HuH-7.5 (cell line): ENCODE measurements at regions not wholly inside any gene's neighbourhood (a gene's known extent, or its start where the extent isn't known, plus 50 kb on each side); places are given as distances from the start of the nearest gene placed in this dataset.

ENCODE experiments used
- DNase-seq: peaks from one replicate; pipeline ENCODE4 v3.0.0; 2011; ENCODE audit warnings: low spot score

GRCh38 chr16:49910541-49911071 lies 54.7 kb upstream of the ZNF423 start:
- no peak for DNase-seq

GRCh38 chr16:49911430-49911829 lies 55.5 kb upstream of the ZNF423 start:
- DNase-seq, result no peak

- no peak for DNase-seq
Observed at GRCh38 chr16:49912721-49913120, 56.8 kb upstream of the ZNF423 start.

GRCh38 chr16:49913720-49914119 lies 57.8 kb upstream of the ZNF423 start:
- no peak for DNase-seq

- DNase-seq, result no peak
Observed at GRCh38 chr16:49914657-49915056, 58.7 kb upstream of the ZNF423 start.

GRCh38 chr16:49918257-49918656 lies 62.3 kb upstream of the ZNF423 start:
- no peak for DNase-seq

- DNase-seq, result no peak
Observed at GRCh38 chr16:49919327-49919726, 63.4 kb upstream of the ZNF423 start.

GRCh38 chr16:49920397-49920796 lies 64.5 kb upstream of the ZNF423 start:
- DNase-seq, result no peak

GRCh38 chr16:49921106-49921505 lies 65.2 kb upstream of the ZNF423 start:
- no peak for DNase-seq

GRCh38 chr16:49921791-49922456 lies 66.0 kb upstream of the ZNF423 start:
- peak; percentile 66 for DNase-seq

GRCh38 chr16:49923411-49923810 lies 67.5 kb upstream of the ZNF423 start:
- no peak for DNase-seq

- DNase-seq, result no peak
Observed at GRCh38 chr16:49924078-49924477, 68.2 kb upstream of the ZNF423 start.

GRCh38 chr16:49926941-49927340 lies 71.0 kb upstream of the ZNF423 start:
- DNase-seq, result no peak

GRCh38 chr16:49928176-49929041 lies 72.5 kb upstream of the ZNF423 start:
- no peak for DNase-seq

GRCh38 chr16:49929626-49930025 lies 73.7 kb upstream of the ZNF423 start:
- no peak for DNase-seq

- DNase-seq, result no peak
Observed at GRCh38 chr16:49930841-49931240, 74.9 kb upstream of the ZNF423 start.

GRCh38 chr16:49931266-49931665 lies 75.4 kb upstream of the ZNF423 start:
- DNase-seq, result no peak

GRCh38 chr16:49931916-49932315 lies 76.0 kb upstream of the ZNF423 start:
- DNase-seq, result no peak

GRCh38 chr16:49932434-49932833 lies 76.5 kb upstream of the ZNF423 start:
- no peak for DNase-seq

- no peak for DNase-seq
Observed at GRCh38 chr16:49932946-49933345, 77.0 kb upstream of the ZNF423 start.

- no peak for DNase-seq
Observed at GRCh38 chr16:49936791-49937190, 80.9 kb upstream of the ZNF423 start.

GRCh38 chr16:49937886-49938285 lies 82.0 kb upstream of the ZNF423 start:
- DNase-seq, result no peak

GRCh38 chr16:49939495-49939894 lies 83.6 kb upstream of the ZNF423 start:
- DNase-seq, result no peak
